ENCODE measurements at regions not wholly inside any gene's neighbourhood (a gene's known extent, or its start where the extent isn't known, plus 50 kb on each side); places are given as distances from the start of the nearest gene placed in this dataset.

DNA sequence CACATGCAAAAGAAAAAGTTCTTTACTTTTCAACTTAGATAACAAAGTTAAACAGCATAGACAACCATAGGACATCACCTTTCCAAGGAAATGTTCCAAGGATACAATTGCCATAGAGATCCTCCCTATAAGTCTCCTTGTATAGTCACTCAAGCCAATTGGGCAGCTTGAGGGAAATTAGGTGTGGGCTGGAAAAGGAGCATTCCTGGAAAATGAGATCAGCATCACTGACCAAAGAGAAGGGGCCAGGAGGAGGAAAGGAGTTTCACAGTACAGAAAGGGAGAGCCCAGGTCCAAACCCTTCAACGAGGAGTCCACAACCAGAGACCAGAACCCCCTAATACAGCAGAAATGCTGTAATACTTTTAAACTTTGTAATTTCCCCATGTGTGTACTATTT is 91.5 kb upstream of the PPARGC1A start:
- H3K36me3 ChIP-seq (ENCODE audit: control insufficient read depth, insufficient read depth, low read length) = no peaks in the 10 kb centered on the region
- no peak overlapping the region for H3K4me3 ChIP-seq (ENCODE audit: insufficient read depth, low read depth, low read length)
- WGBS, 2 experiments = no CpG with 5 or more reads among the region's 1 CpG
- H3K27ac ChIP-seq (ENCODE audit: insufficient read depth, low read depth, low read length, poor library complexity, severe bottlenecking) = no peak overlapping the region
- H3K4me1 ChIP-seq (ENCODE audit: control insufficient read depth, insufficient read depth, low read length) = peaks cover 10% of the 10 kb centered on the region
- no peaks in the 10 kb centered on the region for H3K9me3 ChIP-seq (ENCODE audit: control insufficient read depth, low read length)
- no peaks in the 10 kb centered on the region for H3K27me3 ChIP-seq (ENCODE audit: control insufficient read depth, insufficient read depth, low read length, poor library complexity, severe bottlenecking)

DNA sequence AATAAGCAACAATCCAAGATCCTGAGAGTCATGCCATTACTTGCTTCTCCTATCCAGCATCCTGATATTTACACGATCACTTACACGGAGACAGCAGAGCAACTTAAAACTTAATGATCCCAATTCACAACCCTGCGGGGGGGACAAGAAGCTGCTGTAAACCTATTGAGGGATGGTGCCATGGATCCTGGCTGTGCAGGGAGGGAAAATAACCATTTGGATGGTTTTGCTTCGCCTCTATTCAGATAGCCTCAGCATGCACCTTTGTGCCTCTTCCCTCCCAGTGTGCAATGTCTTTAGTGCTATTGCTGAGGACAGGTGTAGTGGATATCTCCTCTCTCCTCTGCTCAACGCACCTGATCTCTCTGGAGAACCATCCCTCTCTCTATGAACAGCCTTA is 89.7 kb upstream of the PPARGC1A start:
- Histone ChIP-seq H3K27ac (ENCODE audit: insufficient read depth, low read depth, low read length, poor library complexity, severe bottlenecking) (no peak overlapping the region), H3K9me3 (ENCODE audit: control insufficient read depth, low read length) (no peaks in the 10 kb centered on the region), H3K27me3 (ENCODE audit: control insufficient read depth, insufficient read depth, low read length, poor library complexity, severe bottlenecking) (no peaks in the 10 kb centered on the region), H3K4me1 (ENCODE audit: control insufficient read depth, insufficient read depth, low read length) (peaks cover 10% of the 10 kb centered on the region), H3K36me3 (ENCODE audit: control insufficient read depth, insufficient read depth, low read length) (no peaks in the 10 kb centered on the region), H3K4me3 (ENCODE audit: insufficient read depth, low read depth, low read length) (no peak overlapping the region)
- 29 to 30% methylated on average over 5 of the region's 5 CpGs for WGBS, 2 experiments

DNA sequence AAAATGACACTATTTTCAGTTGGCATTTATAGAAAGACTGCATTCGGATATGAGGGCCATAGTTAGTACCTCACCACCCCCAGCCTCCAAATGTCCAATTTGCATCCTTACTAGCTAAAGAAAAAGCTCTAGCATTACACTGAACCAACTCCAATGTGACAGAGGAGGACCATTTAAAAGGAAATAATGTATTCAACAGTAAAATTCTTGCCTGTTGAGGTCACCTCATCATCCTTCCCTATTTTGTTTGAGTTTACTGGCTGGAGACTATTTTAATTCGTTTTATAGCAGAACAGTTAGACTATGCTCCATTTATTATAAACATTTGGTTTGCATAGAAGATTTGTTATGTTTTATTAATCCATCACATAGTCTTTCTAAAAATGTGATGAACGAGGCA is 88.2 kb upstream of the PPARGC1A start:
- Histone ChIP-seq H3K36me3 (ENCODE audit: control insufficient read depth, insufficient read depth, low read length) (no peaks in the 10 kb centered on the region), H3K27ac (ENCODE audit: insufficient read depth, low read depth, low read length, poor library complexity, severe bottlenecking) (no peak overlapping the region), H3K27me3 (ENCODE audit: control insufficient read depth, insufficient read depth, low read length, poor library complexity, severe bottlenecking) (no peaks in the 10 kb centered on the region), H3K9me3 (ENCODE audit: control insufficient read depth, low read length) (no peaks in the 10 kb centered on the region), H3K4me3 (ENCODE audit: insufficient read depth, low read depth, low read length) (no peak overlapping the region), H3K4me1 (ENCODE audit: control insufficient read depth, insufficient read depth, low read length) (peaks cover 10% of the 10 kb centered on the region)
- 89 to 95% methylated on average over 1 to 2 of the region's 3 CpGs for WGBS, 2 experiments

DNA sequence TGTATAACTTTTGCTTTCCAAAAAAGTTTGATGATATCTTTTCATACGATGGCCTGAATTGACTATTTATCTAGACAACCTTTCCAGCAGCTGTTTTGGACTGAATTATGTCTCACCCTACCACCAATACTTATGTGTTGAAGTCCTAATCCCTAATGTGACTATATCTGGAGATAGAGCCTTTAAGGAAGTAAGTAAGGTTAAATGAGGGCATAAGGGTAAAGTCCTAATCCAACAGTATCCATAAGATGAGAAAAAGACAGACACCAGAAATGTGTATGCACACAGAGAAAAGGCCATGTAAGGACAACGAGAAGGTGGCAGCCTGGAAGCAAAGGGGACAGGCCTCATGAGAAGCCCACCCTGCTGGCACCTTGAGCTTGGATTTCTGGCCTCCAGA is 86.6 kb upstream of the PPARGC1A start:
- no peak overlapping the region for H3K27ac ChIP-seq (ENCODE audit: insufficient read depth, low read depth, low read length, poor library complexity, severe bottlenecking)
- H3K4me3 ChIP-seq (ENCODE audit: insufficient read depth, low read depth, low read length) = no peak overlapping the region
- no peaks in the 10 kb centered on the region for H3K9me3 ChIP-seq (ENCODE audit: control insufficient read depth, low read length)
- H3K27me3 ChIP-seq (ENCODE audit: control insufficient read depth, insufficient read depth, low read length, poor library complexity, severe bottlenecking) = no peaks in the 10 kb centered on the region
- 86 to 93% methylated on average over 2 of the region's 2 CpGs for WGBS, 2 experiments
- peaks cover 10% of the 10 kb centered on the region for H3K4me1 ChIP-seq (ENCODE audit: control insufficient read depth, insufficient read depth, low read length)
- H3K36me3 ChIP-seq (ENCODE audit: control insufficient read depth, insufficient read depth, low read length) = no peaks in the 10 kb centered on the region

DNA sequence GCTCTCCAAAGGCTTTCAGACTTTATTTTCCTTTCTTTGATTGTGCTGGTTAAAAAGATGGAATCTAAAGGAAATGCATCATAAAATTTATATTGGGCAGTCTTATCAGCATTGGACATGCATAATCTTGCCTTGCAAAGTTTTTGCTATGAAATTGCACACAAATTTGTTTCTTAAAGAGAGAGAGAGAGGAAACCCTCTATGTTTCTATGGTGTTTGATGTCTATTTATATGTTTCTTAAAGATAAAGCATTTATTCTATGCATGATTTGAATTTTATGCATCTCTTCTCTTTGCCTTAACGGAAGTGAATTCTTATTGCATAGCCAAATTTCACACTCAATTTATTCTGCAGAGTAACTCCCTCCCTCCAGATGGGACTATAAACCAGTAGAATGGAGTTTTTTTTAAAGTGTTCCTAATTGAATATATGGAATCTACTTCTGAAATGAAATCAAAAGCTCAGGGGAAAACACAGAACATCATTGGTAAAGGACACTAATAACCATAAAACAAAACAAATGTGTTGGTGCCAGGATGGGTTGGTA is 83.5 kb upstream of the PPARGC1A start:
- H3K36me3 ChIP-seq (ENCODE audit: control insufficient read depth, insufficient read depth, low read length) = no peaks in the 10 kb centered on the region
- no peaks in the 10 kb centered on the region for H3K27me3 ChIP-seq (ENCODE audit: control insufficient read depth, insufficient read depth, low read length, poor library complexity, severe bottlenecking)
- H3K27ac ChIP-seq (ENCODE audit: insufficient read depth, low read depth, low read length, poor library complexity, severe bottlenecking) = no peak overlapping the region
- H3K9me3 ChIP-seq (ENCODE audit: control insufficient read depth, low read length) = no peaks in the 10 kb centered on the region
- H3K4me1 ChIP-seq (ENCODE audit: control insufficient read depth, insufficient read depth, low read length) = no peaks in the 10 kb centered on the region
- no peak overlapping the region for H3K4me3 ChIP-seq (ENCODE audit: insufficient read depth, low read depth, low read length)
- 100% methylated on average over 1 of the region's 1 CpG; no CpG with 5 or more reads in 1 of the 2 experiments for WGBS, 2 experiments

DNA sequence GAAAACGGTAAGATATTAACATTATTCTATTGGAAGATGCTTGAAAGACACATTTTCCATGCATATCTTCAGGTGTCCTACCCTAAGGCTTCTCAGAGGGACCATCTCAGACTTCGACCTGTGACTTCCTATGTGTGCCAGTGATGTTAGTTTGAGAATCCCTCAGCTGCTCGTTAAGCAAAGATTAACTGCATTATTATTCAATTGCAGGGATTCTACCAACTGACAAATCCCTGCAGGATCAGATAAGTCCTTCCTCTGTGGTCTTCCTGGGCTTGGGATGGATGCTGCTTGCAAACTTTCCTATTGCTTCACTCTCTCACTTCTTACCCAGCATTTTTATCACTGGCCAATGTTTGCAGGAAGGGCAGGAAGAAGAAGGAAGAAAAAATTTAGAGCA is 83.0 kb upstream of the PPARGC1A start:
- no peaks in the 10 kb centered on the region for H3K4me1 ChIP-seq (ENCODE audit: control insufficient read depth, insufficient read depth, low read length)
- no peaks in the 10 kb centered on the region for H3K36me3 ChIP-seq (ENCODE audit: control insufficient read depth, insufficient read depth, low read length)
- no peaks in the 10 kb centered on the region for H3K9me3 ChIP-seq (ENCODE audit: control insufficient read depth, low read length)
- H3K27me3 ChIP-seq (ENCODE audit: control insufficient read depth, insufficient read depth, low read length, poor library complexity, severe bottlenecking) = no peaks in the 10 kb centered on the region
- H3K27ac ChIP-seq (ENCODE audit: insufficient read depth, low read depth, low read length, poor library complexity, severe bottlenecking) = no peak overlapping the region
- WGBS, 2 experiments = 58 to 76% methylated on average over 2 to 3 of the region's 3 CpGs
- H3K4me3 ChIP-seq (ENCODE audit: insufficient read depth, low read depth, low read length) = no peak overlapping the region

DNA sequence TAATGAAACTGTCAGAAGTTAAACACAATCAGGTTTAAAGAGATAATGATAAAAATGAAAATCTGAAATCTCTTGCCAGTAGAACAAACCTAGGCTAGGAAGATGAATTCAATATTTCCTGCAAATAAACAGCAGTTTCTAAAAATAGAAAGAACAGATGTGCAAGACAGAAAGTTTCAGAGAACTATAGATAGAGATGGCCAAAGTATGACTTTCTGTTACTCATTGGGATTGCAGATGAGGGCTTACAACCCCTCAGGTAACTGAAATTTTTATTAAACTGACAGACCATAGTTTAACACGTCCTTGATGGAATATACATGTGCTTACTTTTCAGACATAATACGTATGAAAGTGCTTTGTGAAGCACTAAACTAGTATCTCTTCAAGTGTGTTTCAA is 82.3 kb upstream of the PPARGC1A start:
- Histone ChIP-seq H3K36me3 (ENCODE audit: control insufficient read depth, insufficient read depth, low read length) (no peaks in the 10 kb centered on the region), H3K4me3 (ENCODE audit: insufficient read depth, low read depth, low read length) (no peak overlapping the region), H3K27ac (ENCODE audit: insufficient read depth, low read depth, low read length, poor library complexity, severe bottlenecking) (no peak overlapping the region), H3K4me1 (ENCODE audit: control insufficient read depth, insufficient read depth, low read length) (no peaks in the 10 kb centered on the region), H3K9me3 (ENCODE audit: control insufficient read depth, low read length) (no peaks in the 10 kb centered on the region), H3K27me3 (ENCODE audit: control insufficient read depth, insufficient read depth, low read length, poor library complexity, severe bottlenecking) (no peaks in the 10 kb centered on the region)
- 94 to 96% methylated on average over 2 of the region's 2 CpGs for WGBS, 2 experiments

DNA sequence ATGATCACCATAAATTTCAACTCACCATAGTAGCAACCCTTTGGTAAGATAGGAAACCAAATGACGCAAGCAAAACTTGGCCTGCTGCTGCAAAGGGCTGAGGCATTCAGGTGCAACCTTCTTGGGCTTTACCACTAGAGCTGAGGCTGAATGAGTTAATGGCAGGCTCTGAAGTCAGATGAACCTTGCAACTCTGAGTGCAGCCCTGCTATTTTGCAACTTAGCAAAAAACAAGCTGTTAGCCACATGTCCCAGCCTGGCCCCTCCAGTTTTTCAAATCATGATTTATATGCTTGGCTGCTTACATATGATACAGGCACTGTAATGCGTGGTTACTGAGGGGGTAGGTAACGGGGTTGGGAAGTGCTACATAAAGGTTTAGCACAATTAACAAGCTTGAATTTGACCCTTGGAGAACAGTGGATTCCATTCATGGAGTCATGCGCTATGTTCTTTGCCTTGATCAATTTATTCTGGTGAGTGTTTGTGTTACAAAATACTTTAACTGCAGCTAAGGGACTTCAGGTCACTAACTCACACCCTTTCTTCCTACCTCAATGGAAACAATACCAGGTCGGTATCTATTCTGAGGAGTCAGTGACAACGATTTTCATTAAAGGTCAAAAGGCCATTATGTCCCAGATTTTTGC is 80.5 kb upstream of the PPARGC1A start:
- Histone ChIP-seq H3K36me3 (ENCODE audit: control insufficient read depth, insufficient read depth, low read length) (no peaks in the 10 kb centered on the region), H3K9me3 (ENCODE audit: control insufficient read depth, low read length) (no peaks in the 10 kb centered on the region), H3K27me3 (ENCODE audit: control insufficient read depth, insufficient read depth, low read length, poor library complexity, severe bottlenecking) (no peaks in the 10 kb centered on the region), H3K4me1 (ENCODE audit: control insufficient read depth, insufficient read depth, low read length) (no peaks in the 10 kb centered on the region), H3K27ac (ENCODE audit: insufficient read depth, low read depth, low read length, poor library complexity, severe bottlenecking) (no peak overlapping the region), H3K4me3 (ENCODE audit: insufficient read depth, low read depth, low read length) (no peak overlapping the region)
- 88 to 90% methylated on average over 6 of the region's 6 CpGs for WGBS, 2 experiments

DNA sequence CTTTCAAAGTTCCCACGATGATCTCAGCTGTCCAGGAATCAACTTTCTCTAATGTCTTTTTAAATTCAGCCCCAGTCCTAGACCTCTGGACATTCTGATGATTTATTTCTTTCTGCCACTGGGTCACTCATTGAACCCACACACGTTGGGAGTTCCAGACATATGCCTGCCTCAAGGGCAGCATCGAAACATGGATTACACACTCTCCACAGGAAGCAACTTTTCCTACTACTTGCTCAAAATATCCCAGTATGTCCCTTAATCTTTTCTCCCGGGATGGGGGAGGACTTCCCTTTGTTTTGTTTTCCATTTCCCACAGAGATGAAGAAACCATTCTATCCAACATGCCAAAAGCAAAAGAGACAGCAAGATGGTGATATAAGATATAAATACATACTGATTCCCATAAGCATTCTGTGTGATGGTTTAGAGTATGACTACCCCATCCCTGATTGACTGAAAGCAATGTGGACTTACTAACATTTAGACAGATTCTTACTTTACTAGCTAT is 79.8 kb upstream of the PPARGC1A start:
- Histone ChIP-seq H3K27me3 (ENCODE audit: control insufficient read depth, insufficient read depth, low read length, poor library complexity, severe bottlenecking) (no peaks in the 10 kb centered on the region), H3K27ac (ENCODE audit: insufficient read depth, low read depth, low read length, poor library complexity, severe bottlenecking) (no peak overlapping the region), H3K9me3 (ENCODE audit: control insufficient read depth, low read length) (no peaks in the 10 kb centered on the region), H3K4me3 (ENCODE audit: insufficient read depth, low read depth, low read length) (no peak overlapping the region), H3K4me1 (ENCODE audit: control insufficient read depth, insufficient read depth, low read length) (no peaks in the 10 kb centered on the region), H3K36me3 (ENCODE audit: control insufficient read depth, insufficient read depth, low read length) (no peaks in the 10 kb centered on the region)
- 71 to 88% methylated on average over 4 of the region's 4 CpGs for WGBS, 2 experiments

DNA sequence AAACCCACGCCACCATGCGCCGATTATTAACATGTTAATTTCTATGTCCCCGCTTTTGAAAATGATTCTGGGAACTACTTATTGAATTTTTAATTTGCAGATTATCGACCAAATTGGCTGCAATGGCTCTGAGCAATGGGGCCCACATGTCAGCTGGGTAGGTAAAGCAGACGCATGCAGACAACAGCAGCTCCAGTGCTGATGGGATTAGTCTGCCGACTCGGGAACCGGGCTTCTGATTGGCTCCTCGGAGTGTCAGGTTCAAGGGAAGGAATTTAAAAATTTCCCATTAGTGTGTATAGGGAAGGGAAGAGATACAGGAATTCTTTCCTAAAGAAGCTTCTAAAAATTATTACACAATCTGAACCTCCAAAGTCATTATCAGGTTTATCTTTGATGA is 77.4 kb upstream of the PPARGC1A start:
- WGBS, 2 experiments = 94 to 96% methylated on average over 10 of the region's 10 CpGs
- Histone ChIP-seq H3K9me3 (ENCODE audit: control insufficient read depth, low read length) (no peaks in the 10 kb centered on the region), H3K4me3 (ENCODE audit: insufficient read depth, low read depth, low read length) (no peak overlapping the region), H3K4me1 (ENCODE audit: control insufficient read depth, insufficient read depth, low read length) (no peaks in the 10 kb centered on the region), H3K36me3 (ENCODE audit: control insufficient read depth, insufficient read depth, low read length) (no peaks in the 10 kb centered on the region), H3K27ac (ENCODE audit: insufficient read depth, low read depth, low read length, poor library complexity, severe bottlenecking) (no peak overlapping the region), H3K27me3 (ENCODE audit: control insufficient read depth, insufficient read depth, low read length, poor library complexity, severe bottlenecking) (no peaks in the 10 kb centered on the region)

Data from ectodermal cell (in vitro differentiated cells).